ENCODE measurements at regions not wholly inside any gene's neighbourhood (a gene's known extent, or its start where the extent isn't known, plus 50 kb on each side); places are given as distances from the start of the nearest gene placed in this dataset.

DNA sequence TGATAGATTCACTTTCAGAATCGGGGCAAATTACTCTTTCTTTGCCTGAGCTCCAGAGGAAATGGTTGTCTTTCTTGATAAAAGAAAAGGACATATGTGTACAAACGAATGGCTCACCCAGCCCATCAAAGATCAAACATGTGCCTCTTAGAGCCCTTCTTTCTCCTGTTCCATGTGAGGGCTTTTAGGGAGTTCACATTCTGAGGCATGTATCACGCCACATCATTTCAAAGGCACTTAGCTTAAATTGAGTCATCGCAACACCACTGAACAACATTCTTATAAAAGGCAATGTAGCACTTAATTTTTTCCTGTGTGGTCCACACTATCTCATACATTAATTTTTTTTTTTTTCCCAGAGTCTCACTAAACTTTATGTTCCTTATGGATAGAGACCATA is 521.0 kb downstream of the SUCLA2 start:
- H3K27me3 ChIP-seq (ENCODE audit: control insufficient read depth in 1 of 2, insufficient read depth in 2 of 2, low read length in 2 of 2) = no peaks in the 10 kb centered on the region
- no peaks in the 10 kb centered on the region for H3K4me1 ChIP-seq (ENCODE audit: control insufficient read depth, insufficient read depth, low read length)
- H3K4me3 ChIP-seq (ENCODE audit: low read length in 2 of 2) = no peak overlapping the region
- no peaks in the 10 kb centered on the region for H3K36me3 ChIP-seq (ENCODE audit: control insufficient read depth in 2 of 2, insufficient read depth in 2 of 2, low read length in 2 of 2)
- H3K9ac ChIP-seq (ENCODE audit: low read length in 2 of 2) = no peak overlapping the region
- H3K9me3 ChIP-seq (ENCODE audit: control insufficient read depth in 2 of 2, low read length in 2 of 2) = no peaks in the 10 kb centered on the region
- H3K27ac ChIP-seq (ENCODE audit: low read length) = no peak overlapping the region

DNA sequence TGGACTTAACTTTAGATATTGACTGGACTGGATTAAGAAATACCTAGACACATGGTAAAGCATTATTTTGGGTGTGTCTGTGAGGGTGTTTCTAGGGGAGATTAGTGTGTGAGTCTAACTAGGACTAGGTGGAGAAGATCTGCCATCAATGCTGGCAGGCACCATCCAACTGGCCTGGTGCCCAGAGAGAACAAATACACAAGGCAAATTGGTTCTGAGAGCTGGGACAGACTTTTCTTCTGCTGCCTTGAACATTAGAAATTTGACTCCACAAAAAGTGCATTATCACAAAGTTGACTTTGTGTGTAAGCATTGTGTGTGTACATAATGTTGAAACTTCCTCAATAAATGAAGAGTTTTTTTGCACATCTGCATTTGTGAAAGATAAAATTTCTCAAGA is 522.1 kb downstream of the SUCLA2 start:
- Histone ChIP-seq H3K4me3 (ENCODE audit: low read length in 2 of 2) (no peak overlapping the region), H3K27ac (ENCODE audit: low read length) (no peak overlapping the region), H3K36me3 (ENCODE audit: control insufficient read depth in 2 of 2, insufficient read depth in 2 of 2, low read length in 2 of 2) (no peaks in the 10 kb centered on the region), H3K27me3 (ENCODE audit: control insufficient read depth in 1 of 2, insufficient read depth in 2 of 2, low read length in 2 of 2) (no peaks in the 10 kb centered on the region), H3K9ac (ENCODE audit: low read length in 2 of 2) (no peak overlapping the region), H3K9me3 (ENCODE audit: control insufficient read depth in 2 of 2, low read length in 2 of 2) (no peaks in the 10 kb centered on the region), H3K4me1 (ENCODE audit: control insufficient read depth, insufficient read depth, low read length) (no peaks in the 10 kb centered on the region)

DNA sequence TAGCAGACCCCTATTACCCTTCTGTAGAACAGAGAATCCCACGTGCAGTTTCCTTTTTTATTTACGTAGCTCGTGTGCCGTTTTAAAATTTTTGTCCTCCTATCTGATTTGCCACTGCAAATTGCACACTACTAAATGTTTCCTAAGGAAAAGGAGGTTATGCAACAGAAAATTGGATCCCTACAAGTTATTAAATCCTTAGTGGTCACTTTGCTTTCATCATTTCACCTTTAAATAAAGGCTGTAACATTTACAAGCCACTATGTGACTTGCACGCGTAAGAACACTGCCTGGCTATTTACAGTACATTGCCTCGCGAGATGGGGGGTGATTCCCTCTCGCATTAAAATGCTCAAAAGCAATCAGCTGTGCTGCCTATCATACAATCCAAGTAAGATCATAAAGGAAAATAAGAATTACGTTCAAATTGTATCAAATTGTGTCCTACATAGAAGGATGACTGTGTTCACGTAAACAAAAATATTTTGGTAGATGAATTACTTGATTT is 525.6 kb downstream of the SUCLA2 start:
- Histone ChIP-seq H3K9me3 (ENCODE audit: control insufficient read depth in 2 of 2, low read length in 2 of 2) (no peaks in the 10 kb centered on the region), H3K4me3 (ENCODE audit: low read length in 2 of 2) (no peak overlapping the region), H3K4me1 (ENCODE audit: control insufficient read depth, insufficient read depth, low read length) (no peaks in the 10 kb centered on the region), H3K27me3 (ENCODE audit: control insufficient read depth in 1 of 2, insufficient read depth in 2 of 2, low read length in 2 of 2) (no peaks in the 10 kb centered on the region), H3K36me3 (ENCODE audit: control insufficient read depth in 2 of 2, insufficient read depth in 2 of 2, low read length in 2 of 2) (no peaks in the 10 kb centered on the region), H3K9ac (ENCODE audit: low read length in 2 of 2) (no peak overlapping the region), H3K27ac (ENCODE audit: low read length) (no peak overlapping the region)

DNA sequence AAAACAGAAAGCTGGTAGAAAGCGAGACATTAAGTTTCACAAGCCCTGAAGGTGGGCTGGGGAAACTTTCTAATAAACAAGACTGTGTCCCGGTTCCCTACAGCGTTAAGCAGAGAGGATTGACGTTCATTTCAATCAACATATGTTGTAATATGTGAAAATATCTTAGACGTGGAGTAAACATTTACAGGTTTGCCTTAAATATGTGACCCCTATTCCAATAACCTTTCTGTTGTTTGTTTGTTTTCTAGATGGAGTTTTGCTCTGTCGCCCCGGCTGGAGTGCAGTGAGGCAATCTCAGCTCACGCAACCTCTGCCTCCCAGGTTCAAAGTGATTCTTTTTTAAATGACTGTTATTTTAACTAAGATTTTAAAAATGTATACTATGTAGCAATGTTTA is 526.2 kb downstream of the SUCLA2 start:
- H3K36me3 ChIP-seq (ENCODE audit: control insufficient read depth in 2 of 2, insufficient read depth in 2 of 2, low read length in 2 of 2) = no peaks in the 10 kb centered on the region
- H3K27ac ChIP-seq (ENCODE audit: low read length) = no peak overlapping the region
- no peak overlapping the region for H3K4me3 ChIP-seq (ENCODE audit: low read length in 2 of 2)
- no peak overlapping the region for H3K9ac ChIP-seq (ENCODE audit: low read length in 2 of 2)
- H3K4me1 ChIP-seq (ENCODE audit: control insufficient read depth, insufficient read depth, low read length) = no peaks in the 10 kb centered on the region
- no peaks in the 10 kb centered on the region for H3K27me3 ChIP-seq (ENCODE audit: control insufficient read depth in 1 of 2, insufficient read depth in 2 of 2, low read length in 2 of 2)
- no peaks in the 10 kb centered on the region for H3K9me3 ChIP-seq (ENCODE audit: control insufficient read depth in 2 of 2, low read length in 2 of 2)

DNA sequence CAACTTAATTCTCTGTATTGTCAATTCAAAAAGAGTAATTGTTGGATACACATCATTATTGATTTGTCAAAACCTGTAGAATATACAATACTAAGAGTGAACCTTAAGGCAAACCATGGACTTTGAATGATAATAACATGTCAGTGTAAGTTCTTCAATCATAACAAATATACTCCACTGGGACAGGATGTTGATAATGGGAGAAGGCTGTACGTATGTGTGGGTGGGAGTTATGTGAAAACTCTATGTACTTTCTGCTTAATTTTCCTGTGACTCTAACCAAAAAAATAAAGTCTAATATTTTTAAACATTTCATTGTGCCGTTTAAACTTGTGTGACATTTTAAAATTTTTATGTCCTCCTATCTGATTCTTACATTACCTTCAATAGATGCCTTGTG is 526.7 kb downstream of the SUCLA2 start:
- Histone ChIP-seq H3K27me3 (ENCODE audit: control insufficient read depth in 1 of 2, insufficient read depth in 2 of 2, low read length in 2 of 2) (no peaks in the 10 kb centered on the region), H3K36me3 (ENCODE audit: control insufficient read depth in 2 of 2, insufficient read depth in 2 of 2, low read length in 2 of 2) (no peaks in the 10 kb centered on the region), H3K9me3 (ENCODE audit: control insufficient read depth in 2 of 2, low read length in 2 of 2) (no peaks in the 10 kb centered on the region), H3K4me1 (ENCODE audit: control insufficient read depth, insufficient read depth, low read length) (no peaks in the 10 kb centered on the region), H3K27ac (ENCODE audit: low read length) (no peak overlapping the region), H3K4me3 (ENCODE audit: low read length in 2 of 2) (no peak overlapping the region), H3K9ac (ENCODE audit: low read length in 2 of 2) (no peak overlapping the region)

DNA sequence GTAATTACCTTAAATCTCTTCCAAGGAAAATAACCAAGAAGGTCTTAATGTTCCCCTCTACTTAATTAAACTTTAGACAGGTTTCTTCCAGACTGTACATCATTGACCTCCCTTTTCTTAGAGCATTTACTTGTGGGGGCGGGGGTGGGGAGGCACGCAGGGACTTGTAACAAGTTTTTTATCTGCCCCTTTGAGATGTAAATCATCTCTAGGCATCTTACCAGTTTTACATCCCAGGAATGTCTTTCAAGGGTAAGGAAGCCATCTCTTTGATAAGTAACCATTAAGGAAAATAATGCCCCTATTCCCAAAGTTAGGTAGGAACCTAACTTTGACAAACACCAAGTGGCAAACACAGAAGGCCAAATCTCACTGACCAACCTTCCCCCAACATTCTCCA is 528.6 kb downstream of the SUCLA2 start:
- H3K36me3 ChIP-seq (ENCODE audit: control insufficient read depth in 2 of 2, insufficient read depth in 2 of 2, low read length in 2 of 2) = no peaks in the 10 kb centered on the region

DNA sequence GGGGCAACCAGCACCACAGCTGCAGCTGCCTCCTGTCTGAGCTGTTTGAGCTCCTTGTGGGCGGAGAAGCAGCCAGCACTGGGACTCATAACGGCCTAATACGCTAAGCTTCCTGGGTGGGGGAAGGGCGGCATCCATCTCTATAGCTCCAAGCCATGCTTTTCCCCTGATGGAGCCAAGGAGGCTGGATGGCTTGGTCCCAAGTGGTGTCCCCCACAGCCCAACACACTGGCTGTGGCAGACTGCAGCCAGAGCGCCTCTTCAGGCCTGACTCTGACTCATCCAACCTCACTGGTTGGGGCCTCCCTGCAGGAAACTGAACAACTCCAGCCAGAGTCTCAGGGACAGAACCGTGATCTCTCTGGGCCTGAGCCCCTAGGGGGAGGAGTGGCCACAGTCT is 537.3 kb downstream of the SUCLA2 start:
- Histone ChIP-seq H3K9me3 (ENCODE audit: control insufficient read depth in 2 of 2, low read length in 2 of 2) (no peaks in the 10 kb centered on the region), H3K9ac (ENCODE audit: low read length in 2 of 2) (no peak overlapping the region), H3K36me3 (ENCODE audit: control insufficient read depth in 2 of 2, insufficient read depth in 2 of 2, low read length in 2 of 2) (no peaks in the 10 kb centered on the region), H3K27me3 (ENCODE audit: control insufficient read depth in 1 of 2, insufficient read depth in 2 of 2, low read length in 2 of 2) (no peaks in the 10 kb centered on the region), H3K27ac (ENCODE audit: low read length) (no peak overlapping the region), H3K4me3 (ENCODE audit: low read length in 2 of 2) (no peak overlapping the region), H3K4me1 (ENCODE audit: control insufficient read depth, insufficient read depth, low read length) (no peaks in the 10 kb centered on the region)

More for the DNA sequence above, 528.6 kb downstream of the SUCLA2 start:
- Histone ChIP-seq H3K27me3 (ENCODE audit: control insufficient read depth in 1 of 2, insufficient read depth in 2 of 2, low read length in 2 of 2) (no peaks in the 10 kb centered on the region), H3K9ac (ENCODE audit: low read length in 2 of 2) (no peak overlapping the region), H3K4me3 (ENCODE audit: low read length in 2 of 2) (no peak overlapping the region), H3K4me1 (ENCODE audit: control insufficient read depth, insufficient read depth, low read length) (no peaks in the 10 kb centered on the region), H3K27ac (ENCODE audit: low read length) (no peak overlapping the region), H3K9me3 (ENCODE audit: control insufficient read depth in 2 of 2, low read length in 2 of 2) (no peaks in the 10 kb centered on the region)

DNA sequence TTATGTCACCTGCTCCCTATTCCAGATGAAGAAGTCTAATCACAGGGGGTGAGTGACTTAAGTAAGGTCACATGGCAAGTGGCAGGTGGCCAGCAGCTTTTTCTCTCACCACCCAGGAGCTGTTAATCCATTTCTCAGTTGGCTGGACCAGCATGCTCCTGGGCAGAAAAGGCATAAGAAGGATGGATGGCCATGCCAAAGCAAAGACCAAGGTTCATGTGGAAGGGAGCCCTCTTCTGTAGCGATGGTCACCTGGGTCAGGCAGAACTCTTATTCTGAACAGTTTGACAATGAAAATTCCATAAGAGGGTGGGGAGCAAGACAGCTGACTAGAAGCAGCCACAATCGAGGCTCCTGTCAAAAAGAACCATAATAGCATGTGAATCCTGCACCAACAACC is 538.1 kb downstream of the SUCLA2 start:
- Histone ChIP-seq H3K9me3 (ENCODE audit: control insufficient read depth in 2 of 2, low read length in 2 of 2) (no peaks in the 10 kb centered on the region), H3K9ac (ENCODE audit: low read length in 2 of 2) (no peak overlapping the region), H3K4me1 (ENCODE audit: control insufficient read depth, insufficient read depth, low read length) (no peaks in the 10 kb centered on the region), H3K4me3 (ENCODE audit: low read length in 2 of 2) (no peak overlapping the region), H3K36me3 (ENCODE audit: control insufficient read depth in 2 of 2, insufficient read depth in 2 of 2, low read length in 2 of 2) (no peaks in the 10 kb centered on the region), H3K27ac (ENCODE audit: low read length) (no peak overlapping the region), H3K27me3 (ENCODE audit: control insufficient read depth in 1 of 2, insufficient read depth in 2 of 2, low read length in 2 of 2) (no peaks in the 10 kb centered on the region)

DNA sequence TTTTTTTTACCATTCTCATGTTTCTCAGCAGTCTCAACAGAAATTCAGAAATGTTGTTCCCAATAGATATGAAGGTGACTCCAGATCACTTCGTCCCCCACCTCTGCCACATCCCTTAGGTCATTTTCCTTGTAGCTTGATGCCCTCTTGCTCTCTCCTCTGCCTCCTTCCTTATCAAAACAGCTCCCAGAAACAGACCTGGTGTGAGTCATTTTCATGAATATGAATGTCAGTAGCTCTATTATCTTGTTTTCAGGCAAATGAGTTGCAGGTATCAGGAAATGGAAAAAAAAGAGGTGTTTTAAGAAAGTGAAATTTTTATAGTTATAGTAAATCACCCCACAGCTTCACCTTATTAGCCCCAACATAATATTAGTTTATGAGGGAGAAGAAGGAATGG is 539.3 kb downstream of the SUCLA2 start:
- no peak overlapping the region for H3K9ac ChIP-seq (ENCODE audit: low read length in 2 of 2)
- H3K9me3 ChIP-seq (ENCODE audit: control insufficient read depth in 2 of 2, low read length in 2 of 2) = no peaks in the 10 kb centered on the region
- H3K27me3 ChIP-seq (ENCODE audit: control insufficient read depth in 1 of 2, insufficient read depth in 2 of 2, low read length in 2 of 2) = no peaks in the 10 kb centered on the region
- H3K36me3 ChIP-seq (ENCODE audit: control insufficient read depth in 2 of 2, insufficient read depth in 2 of 2, low read length in 2 of 2) = no peaks in the 10 kb centered on the region
- H3K4me3 ChIP-seq (ENCODE audit: low read length in 2 of 2) = no peak overlapping the region
- H3K4me1 ChIP-seq (ENCODE audit: control insufficient read depth, insufficient read depth, low read length) = no peaks in the 10 kb centered on the region
- H3K27ac ChIP-seq (ENCODE audit: low read length) = no peak overlapping the region

DNA sequence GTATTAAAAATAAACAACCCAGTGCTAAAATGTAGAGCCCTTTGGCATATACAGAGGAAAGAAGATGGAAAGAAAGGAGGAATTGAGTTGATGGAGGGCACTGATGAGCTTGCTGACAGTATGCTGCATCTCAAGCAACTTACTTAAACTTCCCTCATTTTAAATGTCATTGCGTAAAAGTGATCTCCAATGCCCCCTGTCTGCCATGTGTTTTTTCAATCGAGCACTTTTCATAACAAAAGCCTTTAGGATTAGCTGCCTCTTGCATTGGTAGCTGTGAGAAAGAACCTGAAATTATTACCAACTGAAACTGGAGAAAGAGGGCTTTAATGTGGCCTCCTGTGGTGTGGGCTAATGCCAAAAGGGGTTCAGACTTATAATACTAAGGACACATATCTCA is 541.6 kb downstream of the SUCLA2 start:
- H3K4me3 ChIP-seq (ENCODE audit: low read length in 2 of 2) = no peak overlapping the region
- H3K4me1 ChIP-seq (ENCODE audit: control insufficient read depth, insufficient read depth, low read length) = no peaks in the 10 kb centered on the region
- no peak overlapping the region for H3K9ac ChIP-seq (ENCODE audit: low read length in 2 of 2)
- no peak overlapping the region for H3K27ac ChIP-seq (ENCODE audit: low read length)
- no peaks in the 10 kb centered on the region for H3K9me3 ChIP-seq (ENCODE audit: control insufficient read depth in 2 of 2, low read length in 2 of 2)
- no peaks in the 10 kb centered on the region for H3K36me3 ChIP-seq (ENCODE audit: control insufficient read depth in 2 of 2, insufficient read depth in 2 of 2, low read length in 2 of 2)
- no peaks in the 10 kb centered on the region for H3K27me3 ChIP-seq (ENCODE audit: control insufficient read depth in 1 of 2, insufficient read depth in 2 of 2, low read length in 2 of 2)

DNA sequence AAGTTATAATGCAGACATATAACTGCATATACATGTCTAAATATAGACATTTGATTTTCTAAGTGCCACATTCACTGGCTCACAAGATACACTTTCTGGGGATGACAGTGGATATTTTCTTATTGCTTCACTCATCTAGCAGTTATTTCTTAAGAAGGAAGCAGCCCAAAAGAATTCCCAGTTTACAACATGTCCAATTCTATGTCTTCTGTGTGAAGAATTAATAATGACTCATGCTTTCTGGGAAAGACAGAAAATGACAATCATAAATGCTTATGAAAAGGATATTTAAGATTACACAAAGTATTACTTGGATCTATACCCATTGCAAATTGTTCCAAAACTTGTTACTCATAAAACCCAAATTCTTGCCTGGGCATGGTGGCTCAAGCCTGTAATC is 543.4 kb downstream of the SUCLA2 start:
- Histone ChIP-seq H3K9ac (ENCODE audit: low read length in 2 of 2) (no peak overlapping the region), H3K36me3 (ENCODE audit: control insufficient read depth in 2 of 2, insufficient read depth in 2 of 2, low read length in 2 of 2) (no peaks in the 10 kb centered on the region), H3K9me3 (ENCODE audit: control insufficient read depth in 2 of 2, low read length in 2 of 2) (no peaks in the 10 kb centered on the region), H3K4me1 (ENCODE audit: control insufficient read depth, insufficient read depth, low read length) (no peaks in the 10 kb centered on the region), H3K27me3 (ENCODE audit: control insufficient read depth in 1 of 2, insufficient read depth in 2 of 2, low read length in 2 of 2) (no peaks in the 10 kb centered on the region), H3K27ac (ENCODE audit: low read length) (no peak overlapping the region), H3K4me3 (ENCODE audit: low read length in 2 of 2) (no peak overlapping the region)
